ENCODE measurements at regions not wholly inside any gene's neighbourhood (a gene's known extent, or its start where the extent isn't known, plus 50 kb on each side); places are given as distances from the start of the nearest gene placed in this dataset.

GRCh38 chr2:173761603-173762119, 203.5 kb downstream of the SP3 start:
- no peak overlapping the region for H3K4me3 ChIP-seq (ENCODE audit: control insufficient read depth, low read depth, low read length)
- DNase-seq (ENCODE audit: low read depth), result no peak
- TF ChIP-seq, protein P1, sequence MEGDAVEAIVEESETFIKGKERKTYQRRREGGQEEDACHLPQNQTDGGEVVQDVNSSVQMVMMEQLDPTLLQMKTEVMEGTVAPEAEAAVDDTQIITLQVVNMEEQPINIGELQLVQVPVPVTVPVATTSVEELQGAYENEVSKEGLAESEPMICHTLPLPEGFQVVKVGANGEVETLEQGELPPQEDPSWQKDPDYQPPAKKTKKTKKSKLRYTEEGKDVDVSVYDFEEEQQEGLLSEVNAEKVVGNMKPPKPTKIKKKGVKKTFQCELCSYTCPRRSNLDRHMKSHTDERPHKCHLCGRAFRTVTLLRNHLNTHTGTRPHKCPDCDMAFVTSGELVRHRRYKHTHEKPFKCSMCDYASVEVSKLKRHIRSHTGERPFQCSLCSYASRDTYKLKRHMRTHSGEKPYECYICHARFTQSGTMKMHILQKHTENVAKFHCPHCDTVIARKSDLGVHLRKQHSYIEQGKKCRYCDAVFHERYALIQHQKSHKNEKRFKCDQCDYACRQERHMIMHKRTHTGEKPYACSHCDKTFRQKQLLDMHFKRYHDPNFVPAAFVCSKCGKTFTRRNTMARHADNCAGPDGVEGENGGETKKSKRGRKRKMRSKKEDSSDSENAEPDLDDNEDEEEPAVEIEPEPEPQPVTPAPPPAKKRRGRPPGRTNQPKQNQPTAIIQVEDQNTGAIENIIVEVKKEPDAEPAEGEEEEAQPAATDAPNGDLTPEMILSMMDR (IDR thresholded peaks at IDR 0.05; ENCODE audit: control insufficient read depth, insufficient read depth, low read depth, low read length, missing control alignments), result no peak

GRCh38 chr2:173762221-173762620, 203.0 kb downstream of the SP3 start:
- no peak for DNase-seq (ENCODE audit: low read depth)
- TF ChIP-seq, protein P1 (IDR thresholded peaks at IDR 0.05; ENCODE audit: control insufficient read depth, insufficient read depth, low read depth, low read length, missing control alignments), result no peak
- H3K4me3 ChIP-seq (ENCODE audit: control insufficient read depth, low read depth, low read length), result no peak overlapping the region

- TF ChIP-seq, protein P1 (IDR thresholded peaks at IDR 0.05; ENCODE audit: control insufficient read depth, insufficient read depth, low read depth, low read length, missing control alignments), result no peak
- H3K4me3 ChIP-seq (ENCODE audit: control insufficient read depth, low read depth, low read length), result no peak overlapping the region
- no peak for DNase-seq (ENCODE audit: low read depth)
Measured at GRCh38 chr2:173762864-173763263, 202.3 kb downstream of the SP3 start.

- TF ChIP-seq, protein P1 (IDR thresholded peaks at IDR 0.05; ENCODE audit: control insufficient read depth, insufficient read depth, low read depth, low read length, missing control alignments), result no peak
- no peak overlapping the region for H3K4me3 ChIP-seq (ENCODE audit: control insufficient read depth, low read depth, low read length)
- no peak for DNase-seq (ENCODE audit: low read depth)
Measured at GRCh38 chr2:173763641-173764040, 201.5 kb downstream of the SP3 start.

DNA sequence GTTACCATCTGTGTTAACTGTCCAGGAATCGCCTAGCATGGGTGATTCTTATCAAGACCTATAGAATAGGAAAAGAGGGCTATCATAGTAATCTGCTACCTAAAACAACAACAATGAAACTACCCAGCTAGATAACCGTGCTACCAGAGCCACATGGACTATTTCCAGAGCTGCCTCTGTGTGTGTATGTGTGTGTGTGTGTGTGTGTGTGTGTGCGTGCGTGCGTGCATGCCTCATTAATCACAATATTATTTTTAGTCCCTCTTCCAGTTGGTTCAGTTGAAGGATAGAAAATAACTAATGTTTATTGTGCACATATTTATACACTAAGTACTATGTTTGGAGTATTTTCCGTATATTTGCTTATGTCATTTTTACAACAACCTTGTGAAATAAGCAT, 201.1 kb downstream of the SP3 start:
- no peak overlapping the region for H3K4me3 ChIP-seq (ENCODE audit: control insufficient read depth, low read depth, low read length)
- TF ChIP-seq, protein P1 (IDR thresholded peaks at IDR 0.05; ENCODE audit: control insufficient read depth, insufficient read depth, low read depth, low read length, missing control alignments), result no peak
- DNase-seq (ENCODE audit: low read depth), result no peak

GRCh38 chr2:173766537-173767289, 198.5 kb downstream of the SP3 start:
- DNase-seq (ENCODE audit: low read depth), result no peak
- no peak overlapping the region for H3K4me3 ChIP-seq (ENCODE audit: control insufficient read depth, low read depth, low read length)
- TF ChIP-seq, protein P1 (IDR thresholded peaks at IDR 0.05; ENCODE audit: control insufficient read depth, insufficient read depth, low read depth, low read length, missing control alignments), result no peak

Data from AG09309 (cell line).